IMR-90 (cell line): ENCODE measurements at regions not wholly inside any gene's neighbourhood (a gene's known extent, or its start where the extent isn't known, plus 50 kb on each side); places are given as distances from the start of the nearest gene placed in this dataset.

Experiments
- ATAC-seq: fragments of 200-7000 bp; cut with Tn5 transposase; 2 replicates; pipeline ENCODE4 v1.9.1; 2020; ENCODE audit warnings: low read depth, mild to moderate bottlenecking, moderate library complexity
- BruUV-seq: library from RNA; stranded (reverse); fragments of 400-500 nt; replicated peaks from 2 replicates; lab custom pipeline; 2021; lab: Mats Ljungman, UMichigan
- CTCF ChIA-PET: fragments of 300-600 bp; formaldehyde crosslinking; extraction: SDS; loops from one replicate; lab custom pipeline; 2021; ENCODE audit warnings: antibody characterized with exemption; lab: Yijun Ruan, JAX
- POLR2A ChIA-PET: fragments of 300-600 bp; sonication (Branson Sonifier 250); formaldehyde crosslinking; loops from one replicate; lab custom pipeline; 2022; ENCODE audit warnings: antibody characterized with exemption; ENCODE audit not compliant: unreplicated experiment; lab: Charles Lee
- DNase-seq: peaks from one replicate; pipeline ENCODE4 v3.0.0; 2013
- H2AFZ ChIP-seq: replicated peaks from 2 replicates; pipeline ENCODE3; 2013; ENCODE audit warnings: low read length, mild to moderate bottlenecking; ENCODE audit not compliant: poor library complexity
- H2AK5ac ChIP-seq: 2 replicates; pipeline ENCODE4 v1.6.1; 2013; ENCODE audit warnings: low read depth, low read length, inconsistent platforms
- H2AK9ac ChIP-seq: replicated peaks from 2 replicates; pipeline ENCODE3; 2013; ENCODE audit warnings: mild to moderate bottlenecking, low read depth, low read length, moderate library complexity; ENCODE audit not compliant: poor library complexity
- H2BK120ac ChIP-seq: 2 replicates; pipeline ENCODE4 v1.6.1; 2013; ENCODE audit warnings: low read depth, low read length, inconsistent platforms
- H2BK15ac ChIP-seq: 3 replicates; pipeline ENCODE4 v1.6.1; 2013; ENCODE audit warnings: low read depth, low read length, inconsistent platforms
- H2BK20ac ChIP-seq: 2 replicates; pipeline ENCODE4 v1.6.1; 2013; ENCODE audit warnings: low read depth, mild to moderate bottlenecking, inconsistent platforms, low read length, moderate library complexity
- H2BK5ac ChIP-seq: 2 replicates; pipeline ENCODE4 v1.6.1; 2013; ENCODE audit warnings: mild to moderate bottlenecking, low read depth, low read length, inconsistent platforms; ENCODE audit not compliant: poor library complexity, severe bottlenecking
- H3K14ac ChIP-seq: replicated peaks from 2 replicates; pipeline ENCODE4 v1.6.1; 2013; ENCODE audit warnings: low read depth, low read length, inconsistent platforms
- H3K18ac ChIP-seq: 2 replicates; pipeline ENCODE4 v1.6.1; 2013; ENCODE audit warnings: low read depth, low read length, control low read depth
- H3K23ac ChIP-seq: 2 replicates; pipeline ENCODE4 v1.6.1; 2013; ENCODE audit warnings: low read depth, low read length, inconsistent platforms
- H3K27ac ChIP-seq: 2 replicates; pipeline ENCODE4 v1.5.1; 2013; ENCODE audit warnings: mild to moderate bottlenecking, control low read depth, low read length; ENCODE audit not compliant: insufficient read depth
- H3K27me3 ChIP-seq: 2 replicates; pipeline ENCODE4 v1.6.1; 2013; ENCODE audit warnings: low read length; ENCODE audit not compliant: control insufficient read depth, insufficient read depth
- H3K36me3 ChIP-seq: 2 replicates; pipeline ENCODE4 v1.6.1; 2013; ENCODE audit warnings: low read length, mixed read lengths; ENCODE audit not compliant: control insufficient read depth, insufficient read depth
- H3K4ac ChIP-seq: 2 replicates; pipeline ENCODE4 v1.6.1; 2013; ENCODE audit warnings: low read depth, low read length, inconsistent platforms
- H3K4me1 ChIP-seq: 2 replicates; pipeline ENCODE4 v1.6.1; 2013; ENCODE audit warnings: low read length, mixed read lengths; ENCODE audit not compliant: control insufficient read depth, insufficient read depth
- H3K4me2 ChIP-seq: 2 replicates; pipeline ENCODE4 v1.6.1; 2013; ENCODE audit warnings: low read depth, mild to moderate bottlenecking, control low read depth, low read length, moderate library complexity
- H3K4me3 ChIP-seq: 2 replicates; pipeline ENCODE4 v1.5.1; 2013; ENCODE audit warnings: low read depth, mild to moderate bottlenecking, control low read depth, low read length, moderate library complexity; ENCODE audit not compliant: insufficient read depth
- H3K56ac ChIP-seq: 2 replicates; pipeline ENCODE4 v1.6.1; 2013; ENCODE audit warnings: low read length, inconsistent platforms; ENCODE audit not compliant: insufficient read depth; ENCODE audit errors: extremely low read depth
- H3K79me1 ChIP-seq, 2 experiments: 2 replicates each; pipeline ENCODE4 v1.6.1; 2013; ENCODE audit warnings: low read length in 2 of 2, inconsistent platforms in 1 of 2, low read depth in 1 of 2
- H3K9ac ChIP-seq: 2 replicates; pipeline ENCODE4 v1.6.1; 2013; ENCODE audit warnings: low read depth, low read length, control low read depth
- H3K9me1 ChIP-seq: 2 replicates; pipeline ENCODE4 v1.6.1; 2013; ENCODE audit warnings: low read length, inconsistent platforms; ENCODE audit not compliant: insufficient read depth
- H3K9me3 ChIP-seq: 2 replicates; pipeline ENCODE4 v1.6.1; 2013; ENCODE audit warnings: low read length; ENCODE audit not compliant: control insufficient read depth, insufficient read depth
- H4K20me1 ChIP-seq: 2 replicates; pipeline ENCODE4 v1.6.1; 2013; ENCODE audit warnings: low read length, inconsistent platforms; ENCODE audit not compliant: insufficient read depth
- H4K5ac ChIP-seq: 2 replicates; pipeline ENCODE4 v1.6.1; 2013; ENCODE audit warnings: mild to moderate bottlenecking, low read depth, low read length, control low read depth
- H4K8ac ChIP-seq, 2 experiments: 2 replicates each; pipeline ENCODE4 v1.6.1; 2013; ENCODE audit warnings: low read depth in 2 of 2, low read length in 2 of 2, control low read depth in 1 of 2, inconsistent platforms in 1 of 2
- H4K91ac ChIP-seq: 2 replicates; pipeline ENCODE4 v1.6.1; 2013; ENCODE audit warnings: low read depth, low read length, inconsistent platforms; ENCODE audit not compliant: insufficient read depth
- CEBPB ChIP-seq: IDR thresholded peaks from 2 replicates; pipeline ENCODE4 v1.6.1; 2012; ENCODE audit warnings: low read depth, low read length, improper control_type of control experiment
- CHD1 ChIP-seq: IDR thresholded peaks from 2 replicates; pipeline ENCODE4 v1.6.1; 2012; ENCODE audit warnings: low read depth, low read length, improper control_type of control experiment
- CTCF ChIP-seq: conservative IDR thresholded peaks from 2 replicates; pipeline ENCODE4 v1.5.1; 2012; ENCODE audit warnings: mild to moderate bottlenecking, low read depth, low read length, improper control_type of control experiment
- ELK1 ChIP-seq: fragments of 150-350 bp; IDR thresholded peaks from 2 replicates; pipeline ENCODE4 v1.6.1; 2016; ENCODE audit warnings: low read depth, mild to moderate bottlenecking, low read length, moderate library complexity, borderline replicate concordance
- FOS ChIP-seq: fragments of 150-350 bp; IDR thresholded peaks from 2 replicates; pipeline ENCODE4 v1.6.1; 2016; ENCODE audit warnings: low read depth, low read length
- MAFK ChIP-seq: IDR thresholded peaks from 2 replicates; pipeline ENCODE4 v1.6.1; 2012; ENCODE audit warnings: low read depth, low read length, improper control_type of control experiment
- MAZ ChIP-seq: IDR thresholded peaks from 2 replicates; pipeline ENCODE4 v1.6.1; 2012; ENCODE audit warnings: low read depth, mild to moderate bottlenecking, low read length, improper control_type of control experiment, moderate library complexity, borderline replicate concordance
- NFE2L2 ChIP-seq: fragments of 150-350 bp; IDR thresholded peaks from 2 replicates; pipeline ENCODE4 v1.6.1; 2016; ENCODE audit warnings: low read depth, mild to moderate bottlenecking, low read length
- POLR2A ChIP-seq: IDR thresholded peaks from 2 replicates; pipeline ENCODE4 v1.6.1; 2012; ENCODE audit warnings: mild to moderate bottlenecking, low read depth, low read length
- RAD21 ChIP-seq: IDR thresholded peaks from 2 replicates; pipeline ENCODE4 v1.6.1; 2012; ENCODE audit warnings: low read length, improper control_type of control experiment
- RCOR1 ChIP-seq: IDR thresholded peaks from 2 replicates; pipeline ENCODE4 v1.6.1; 2012; ENCODE audit warnings: mild to moderate bottlenecking, low read length, improper control_type of control experiment; ENCODE audit not compliant: insufficient replicate concordance
- RFX5 ChIP-seq: IDR thresholded peaks from 2 replicates; pipeline ENCODE4 v1.8.0; 2012; ENCODE audit warnings: low read depth, mild to moderate bottlenecking, low read length, moderate library complexity
- SMC3 ChIP-seq: fragments of 150-350 bp; IDR thresholded peaks from 2 replicates; pipeline ENCODE4 v1.6.1; 2016; ENCODE audit warnings: low read depth, mild to moderate bottlenecking, antibody characterized with exemption, low read length, moderate library complexity
- USF2 ChIP-seq: fragments of 150-350 bp; IDR thresholded peaks from 2 replicates; pipeline ENCODE4 v1.6.1; 2017; ENCODE audit warnings: mild to moderate bottlenecking, antibody characterized with exemption, low read length, low read depth
- WGBS, 2 experiments: methylation state at CpG; one replicate each; pipeline versions ENCODE4 v1.1.5 to v1.1.7; 2013; ENCODE audit warnings: missing lambda C conversion rate in 2 of 2; ENCODE audit not compliant: insufficient read length in 1 of 2; ENCODE audit errors: extremely low coverage in 2 of 2; 5-methylcytosine and 5-hydroxymethylcytosine counted together
- dilution Hi-C: fragments of 300-500 bp; cut with HindIII; formaldehyde crosslinking; loops from one replicate; pipeline ENCODE4 v1.14.3; 2018; ENCODE audit warnings: low sequenced_read_pairs; ENCODE audit not compliant: unreplicated experiment
- in situ Hi-C: fragments of 300-500 bp; cut with MboI; formaldehyde crosslinking; loops from 3 replicates; pipeline ENCODE4 v1.14.3; 2019; ENCODE audit warnings: low sequenced_read_pairs, inconsistent platforms, mixed read lengths
- intact Hi-C: fragments of 100-400 bp; cut with micrococcal nuclease; formaldehyde crosslinking; loops from 2 replicates; pipeline ENCODE4 v1.10.0; 2022

GRCh38 chr5:56320686-56321085 is 87.6 kb upstream of the ANKRD55 start:
- Histone ChIP-seq H3K79me1 (no peaks in the 10 kb centered on the region), H3K4me2 (no peak overlapping the region), H4K5ac (no peak overlapping the region), H3K4ac (peak overlapping the region; percentile 46; the same call in 1 of the 2 replicates), H4K91ac (peak overlapping the region; percentile 51; the same call in 1 of the 2 replicates), H2AK5ac (peak overlapping the region; percentile 72), H3K27ac (no peak overlapping the region), H3K9me1 (peaks cover 4% of the 10 kb centered on the region; the same call in 1 of the 2 replicates), H3K36me3 (no peaks in the 10 kb centered on the region), H2BK15ac (peak overlapping the region; percentile 59; the same call in 1 of the 3 replicates), H3K4me3 (no peak overlapping the region), H3K4me1 (peaks cover 8% of the 10 kb centered on the region; the same call in 1 of the 2 replicates), H3K9ac (no peak overlapping the region), H4K20me1 (no peaks in the 10 kb centered on the region), H3K27me3 (no peaks in the 10 kb centered on the region), H3K18ac (no peak overlapping the region), H4K8ac (peak overlapping the region in 1 of 2 experiments; percentile 51; a peak in 1 of 4 replicates), H2BK20ac (peak overlapping the region; percentile 41; the same call in 1 of the 2 replicates), H3K56ac (no peak overlapping the region), H2BK120ac (peak overlapping the region; percentile 35; the same call in 1 of the 2 replicates), H2AFZ (no peak overlapping the region), H3K14ac (no peak overlapping the region), H2BK5ac (no peak overlapping the region), H3K9me3 (no peaks in the 10 kb centered on the region), H2AK9ac (peak overlapping the region; percentile 20), H3K23ac (no peak overlapping the region)
- in situ Hi-C loops: no loop called here
- POLR2A ChIA-PET: no interaction called here
- dilution Hi-C loops: no loop called here
- DNase-seq (no peak), ATAC-seq (no peak)
- CTCF ChIA-PET: interaction anchor here (0.6 kb wide), 1 partner anchor 52 kb away, joined by 4 read pairs; no protein-coding TSS in a partner anchor
- no CpG with 5 or more reads among the region's 3 CpGs for WGBS, 2 experiments
- TF ChIP-seq ELK1 (no peak), RCOR1 (no peak), SMC3 (no peak), POLR2A (no peak), NFE2L2 (no peak), FOS (no peak), CHD1 (no peak), USF2 (no peak), RAD21 (no peak), MAZ (no peak), RFX5 (no peak), CTCF (no peak), MAFK (no peak), CEBPB (no peak)
- no TSS peak for BruUV-seq
- intact Hi-C loops: no loop called here
